Endothelial cell of umbilical vein (primary cell): ENCODE measurements at regions not wholly inside any gene's neighbourhood (a gene's known extent, or its start where the extent isn't known, plus 50 kb on each side); places are given as distances from the start of the nearest gene placed in this dataset.

Source experiments
- BruUV-seq: library from RNA; stranded (reverse); fragments of 400-500 nt; replicated peaks from 2 replicates; lab custom pipeline; 2021; lab: Mats Ljungman, UMichigan
- CTCF ChIA-PET: fragments of 300-600, 350-600 bp; sonication (Branson Sonifier 250); formaldehyde crosslinking; loops from one replicate; lab custom pipeline; 2021; ENCODE audit warnings: antibody characterized with exemption, inconsistent platforms; lab: Charles Lee
- POLR2A ChIA-PET: fragments of 300-600, 350-600 bp; sonication (Branson Sonifier 250); formaldehyde crosslinking; loops from one replicate; lab custom pipeline; 2021; ENCODE audit warnings: antibody characterized with exemption, inconsistent platforms; lab: Charles Lee
- DNase-seq: peaks from one replicate; pipeline ENCODE4 v3.0.0-alpha.2; 2011; ENCODE audit warnings: low read depth, low spot score
- FAIRE-seq: peaks from 2 replicates; lab custom pipeline; 2011; peaks lifted over from hg19 to GRCh38; lab: Jason Lieb, UNC
- H2AFZ ChIP-seq: 2 replicates; pipeline ENCODE4 v1.6.0; 2012; ENCODE audit warnings: low read depth, low read length, control low read depth, inconsistent platforms
- H3K27ac ChIP-seq: 2 replicates; pipeline ENCODE4 v1.5.1; 2011; ENCODE audit warnings: low read depth, mild to moderate bottlenecking, control low read depth, low read length, moderate library complexity; ENCODE audit not compliant: insufficient read depth
- H3K27me3 ChIP-seq, 2 experiments: 2 replicates each; pipeline versions ENCODE4 v1.6.0 to v1.6.1; 2011; ENCODE audit warnings: low read length in 2 of 2, mixed read lengths in 1 of 2; ENCODE audit not compliant: control insufficient read depth in 2 of 2, insufficient read depth in 2 of 2
- H3K36me3 ChIP-seq, 2 experiments: 2 replicates in 1 of 2; 3 replicates in 1 of 2; pipeline ENCODE4 v1.5.1; 2011; ENCODE audit warnings: low read length in 2 of 2, mild to moderate bottlenecking in 1 of 2, moderate library complexity in 1 of 2; ENCODE audit not compliant: control insufficient read depth in 2 of 2, insufficient read depth in 2 of 2; ENCODE audit errors: extremely low read depth in 1 of 2
- H3K4me1 ChIP-seq: 3 replicates; pipeline ENCODE4 v1.5.1; 2011; ENCODE audit warnings: mild to moderate bottlenecking, low read length; ENCODE audit not compliant: control insufficient read depth, insufficient read depth; ENCODE audit errors: extremely low read depth
- H3K4me2 ChIP-seq: 2 replicates; pipeline ENCODE4 v1.6.1; 2011; ENCODE audit warnings: low read length, control low read depth, mixed read lengths; ENCODE audit not compliant: insufficient read depth
- H3K4me3 ChIP-seq, 3 experiments: fragments of 200-600 bp in 1 of 3; sonication (generic), shearing (Covaris generic) in 1 of 3; replicated peaks in 1 of 3; 2 replicates each; pipeline ENCODE4 v1.5.1; 2011 to 2016; ENCODE audit warnings: control low read depth in 3 of 3, low read length in 3 of 3, mild to moderate bottlenecking in 2 of 3, inconsistent platforms in 1 of 3, low read depth in 1 of 3, moderate library complexity in 1 of 3; ENCODE audit not compliant: insufficient read depth in 1 of 3
- H3K79me2 ChIP-seq: 2 replicates; pipeline ENCODE4 v1.6.0; 2012; ENCODE audit warnings: low read length, inconsistent platforms; ENCODE audit not compliant: control insufficient read depth, insufficient read depth
- H3K9ac ChIP-seq: replicated peaks from 2 replicates; pipeline ENCODE3; 2011; ENCODE audit warnings: low read length, control low read depth; ENCODE audit not compliant: insufficient read depth; ENCODE audit errors: extremely low read depth
- H3K9me1 ChIP-seq: replicated peaks from 3 replicates; pipeline ENCODE4 v1.6.0; 2011; ENCODE audit warnings: mild to moderate bottlenecking, low read length; ENCODE audit not compliant: control insufficient read depth, insufficient read depth; ENCODE audit errors: extremely low read depth
- H3K9me3 ChIP-seq: replicated peaks from 2 replicates; pipeline ENCODE4 v1.5.1; 2012; ENCODE audit warnings: low read length, inconsistent platforms; ENCODE audit not compliant: control insufficient read depth, insufficient read depth
- H4K20me1 ChIP-seq: replicated peaks from 2 replicates; pipeline ENCODE3; 2011; ENCODE audit warnings: mild to moderate bottlenecking, low read length; ENCODE audit not compliant: control insufficient read depth, insufficient read depth; ENCODE audit errors: extremely low read depth
- CTCF ChIP-seq, 2 donors: IDR thresholded peaks; 1 replicate in 1 of 2; 2 replicates in 1 of 2; pipeline ENCODE4 v1.5.1; 2011; ENCODE audit warnings: low read length in 2 of 2, mild to moderate bottlenecking in 2 of 2, moderate library complexity in 2 of 2, control low read depth in 1 of 2, inconsistent platforms in 1 of 2, low read depth in 1 of 2; ENCODE audit not compliant: insufficient read depth in 1 of 2; ENCODE audit errors: extremely low read depth in 1 of 2
- FOS ChIP-seq: IDR thresholded peaks from 2 replicates; pipeline ENCODE4 v1.6.1; 2011; ENCODE audit warnings: mild to moderate bottlenecking, low read length, moderate library complexity, borderline replicate concordance; ENCODE audit not compliant: insufficient read depth
- GATA2 ChIP-seq: IDR thresholded peaks from 2 replicates; pipeline ENCODE4 v1.7.0; 2011; ENCODE audit warnings: low read depth, mild to moderate bottlenecking, moderate library complexity, mixed read lengths, low read length; ENCODE audit not compliant: insufficient read length, insufficient read depth
- MYC ChIP-seq: IDR thresholded peaks from one replicate; pipeline ENCODE4 v1.6.1; 2011; ENCODE audit warnings: mild to moderate bottlenecking, low read depth, low read length
- POLR2A ChIP-seq: IDR thresholded peaks from 2 replicates; pipeline ENCODE4 v1.6.1; 2012; ENCODE audit warnings: low read depth, mild to moderate bottlenecking, control low read depth, low read length
- POLR2AphosphoS5 ChIP-seq: IDR thresholded peaks from 2 replicates; pipeline ENCODE4 v1.6.1; 2012; ENCODE audit warnings: low read depth, mild to moderate bottlenecking, control low read depth, low read length, moderate library complexity; ENCODE audit not compliant: insufficient read depth
- dilution Hi-C: fragments of 300-500 bp; cut with MboI; formaldehyde crosslinking; loops from one replicate; pipeline ENCODE4 v1.15.0; 2019; ENCODE audit warnings: low sequenced_read_pairs; ENCODE audit not compliant: extremely low pct_ligation_motif_present
- intact Hi-C: fragments of 100-400 bp; cut with micrococcal nuclease; formaldehyde crosslinking; loops from one replicate; pipeline ENCODE4 v1.10.0; 2022

GRCh38 chr1:29707796-29708195 lies 471.5 kb downstream of the PTPRU start:
- H3K79me2 ChIP-seq, result no peaks in the 10 kb centered on the region
- peak overlapping the region; percentile 7 for H2AFZ ChIP-seq
- no peaks in the 10 kb centered on the region for H4K20me1 ChIP-seq
- FAIRE-seq (no peak), DNase-seq (no peak)
- no peaks in the 10 kb centered on the region for H3K36me3 ChIP-seq
- peaks cover 46% of the 10 kb centered on the region for H3K4me1 ChIP-seq
- H3K9ac ChIP-seq, result no peak overlapping the region
- H3K9me3 ChIP-seq, result no peaks in the 10 kb centered on the region
- intact Hi-C loops (loop anchor here (1.0 to 2.0 kb wide), 3 partner anchors 86 to 471 kb away; partner anchors contain the start of gene PTPRU), dilution Hi-C loops (no loop called here)
- H3K9me1 ChIP-seq, result no peaks in the 10 kb centered on the region
- no peak overlapping the region for H3K4me3 ChIP-seq
- peaks cover 10 to 12% of the 10 kb centered on the region in 2 experiments for H3K27me3 ChIP-seq
- ChIA-PET CTCF (interaction anchor here (2.4 to 2.7 kb wide), 2 partner anchors 85 to 672 kb away, joined by 7 to 20 read pairs; no protein-coding TSS in a partner anchor), POLR2A (no interaction called here)
- H3K27ac ChIP-seq, result peak overlapping the region; percentile 95
- H3K4me2 ChIP-seq, result no peak overlapping the region
- BruUV-seq, result no TSS peak
- TF ChIP-seq MYC, result no peak
- no peak for TF ChIP-seq CTCF (IDR thresholded peaks at IDR 0.05; ENCODE audit: extremely low read depth in 1 of 2, insufficient read depth in 1 of 2, low read depth in 1 of 2, low read length in 2 of 2)
- no peak for TF ChIP-seq GATA2
- TF ChIP-seq FOS, result no peak
- no peak for TF ChIP-seq POLR2A

DNA sequence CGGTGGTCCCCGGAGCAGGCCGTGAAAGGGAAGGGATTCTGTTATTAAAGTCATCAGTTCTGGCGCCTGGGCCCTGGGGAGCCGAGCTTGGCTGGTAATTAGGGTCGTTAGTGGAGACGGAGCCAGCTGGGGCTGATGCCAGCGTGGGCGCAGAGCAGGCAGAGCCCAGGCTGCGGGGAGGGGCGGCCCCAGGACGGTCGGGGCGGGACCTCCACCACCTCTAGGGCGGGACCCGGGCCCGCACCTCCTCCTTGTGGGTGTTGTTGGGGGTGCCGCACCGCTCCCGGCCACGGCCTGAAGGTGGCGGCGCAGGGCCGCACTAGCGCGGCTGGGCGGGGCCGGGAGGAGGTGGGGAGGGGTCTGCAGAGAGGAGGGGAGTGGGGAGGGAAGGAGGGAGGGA lies 470.6 kb downstream of the PTPRU start:
- Histone ChIP-seq H4K20me1 (no peaks in the 10 kb centered on the region), H3K79me2 (no peaks in the 10 kb centered on the region), H3K27me3 (peaks cover 10 to 12% of the 10 kb centered on the region in 2 experiments), H3K4me3 (no peak overlapping the region), H3K4me1 (peaks cover 38% of the 10 kb centered on the region), H3K9me3 (no peaks in the 10 kb centered on the region), H3K36me3 (no peaks in the 10 kb centered on the region), H2AFZ (peak overlapping the region; percentile 37), H3K4me2 (no peak overlapping the region), H3K9me1 (no peaks in the 10 kb centered on the region), H3K9ac (no peak overlapping the region), H3K27ac (no peak overlapping the region)
- peak; percentile 69 for FAIRE-seq
- peak; percentile 43 to 76 for TF ChIP-seq CTCF (IDR thresholded peaks at IDR 0.05; ENCODE audit: extremely low read depth in 1 of 2, insufficient read depth in 1 of 2, low read depth in 1 of 2, low read length in 2 of 2)
- TF ChIP-seq POLR2AphosphoS5, result no peak
- dilution Hi-C loops, result no loop called here
- ChIA-PET POLR2A (no interaction called here), CTCF (interaction anchor here (1.0 to 6.4 kb wide), 7 partner anchors 19 to 673 kb away, joined by 3 to 71 read pairs (median 4); no protein-coding TSS in a partner anchor)
- intact Hi-C loops, result loop anchor here (1.0 kb wide), 1 partner anchor 86 kb away; no protein-coding TSS in a partner anchor
- DNase-seq, result peak; percentile 47
- no TSS peak for BruUV-seq
